IMR-90 (cell line): ENCODE measurements at regions not wholly inside any gene's neighbourhood (a gene's known extent, or its start where the extent isn't known, plus 50 kb on each side); places are given as distances from the start of the nearest gene placed in this dataset.

Source experiments
- ATAC-seq: fragments of 200-7000 bp; cut with Tn5 transposase; 2 replicates; pipeline ENCODE4 v1.9.1; 2020; ENCODE audit warnings: low read depth, mild to moderate bottlenecking, moderate library complexity
- BruUV-seq: library from RNA; stranded (reverse); fragments of 400-500 nt; replicated peaks from 2 replicates; lab custom pipeline; 2021; lab: Mats Ljungman, UMichigan
- CTCF ChIA-PET: fragments of 300-600 bp; formaldehyde crosslinking; extraction: SDS; loops from one replicate; lab custom pipeline; 2021; ENCODE audit warnings: antibody characterized with exemption; lab: Yijun Ruan, JAX
- POLR2A ChIA-PET: fragments of 300-600 bp; sonication (Branson Sonifier 250); formaldehyde crosslinking; loops from one replicate; lab custom pipeline; 2022; ENCODE audit warnings: antibody characterized with exemption; ENCODE audit not compliant: unreplicated experiment; lab: Charles Lee
- DNase-seq: peaks from one replicate; pipeline ENCODE4 v3.0.0; 2013
- H2AFZ ChIP-seq: replicated peaks from 2 replicates; pipeline ENCODE3; 2013; ENCODE audit warnings: low read length, mild to moderate bottlenecking; ENCODE audit not compliant: poor library complexity
- H2AK5ac ChIP-seq: 2 replicates; pipeline ENCODE4 v1.6.1; 2013; ENCODE audit warnings: low read depth, low read length, inconsistent platforms
- H2AK9ac ChIP-seq: replicated peaks from 2 replicates; pipeline ENCODE3; 2013; ENCODE audit warnings: mild to moderate bottlenecking, low read depth, low read length, moderate library complexity; ENCODE audit not compliant: poor library complexity
- H2BK120ac ChIP-seq: 2 replicates; pipeline ENCODE4 v1.6.1; 2013; ENCODE audit warnings: low read depth, low read length, inconsistent platforms
- H2BK15ac ChIP-seq: 3 replicates; pipeline ENCODE4 v1.6.1; 2013; ENCODE audit warnings: low read depth, low read length, inconsistent platforms
- H2BK20ac ChIP-seq: 2 replicates; pipeline ENCODE4 v1.6.1; 2013; ENCODE audit warnings: low read depth, mild to moderate bottlenecking, inconsistent platforms, low read length, moderate library complexity
- H2BK5ac ChIP-seq: 2 replicates; pipeline ENCODE4 v1.6.1; 2013; ENCODE audit warnings: mild to moderate bottlenecking, low read depth, low read length, inconsistent platforms; ENCODE audit not compliant: poor library complexity, severe bottlenecking
- H3K14ac ChIP-seq: replicated peaks from 2 replicates; pipeline ENCODE4 v1.6.1; 2013; ENCODE audit warnings: low read depth, low read length, inconsistent platforms
- H3K18ac ChIP-seq: 2 replicates; pipeline ENCODE4 v1.6.1; 2013; ENCODE audit warnings: low read depth, low read length, control low read depth
- H3K23ac ChIP-seq: 2 replicates; pipeline ENCODE4 v1.6.1; 2013; ENCODE audit warnings: low read depth, low read length, inconsistent platforms
- H3K27ac ChIP-seq: 2 replicates; pipeline ENCODE4 v1.5.1; 2013; ENCODE audit warnings: mild to moderate bottlenecking, control low read depth, low read length; ENCODE audit not compliant: insufficient read depth
- H3K27me3 ChIP-seq: 2 replicates; pipeline ENCODE4 v1.6.1; 2013; ENCODE audit warnings: low read length; ENCODE audit not compliant: control insufficient read depth, insufficient read depth
- H3K36me3 ChIP-seq: 2 replicates; pipeline ENCODE4 v1.6.1; 2013; ENCODE audit warnings: low read length, mixed read lengths; ENCODE audit not compliant: control insufficient read depth, insufficient read depth
- H3K4ac ChIP-seq: 2 replicates; pipeline ENCODE4 v1.6.1; 2013; ENCODE audit warnings: low read depth, low read length, inconsistent platforms
- H3K4me1 ChIP-seq: 2 replicates; pipeline ENCODE4 v1.6.1; 2013; ENCODE audit warnings: low read length, mixed read lengths; ENCODE audit not compliant: control insufficient read depth, insufficient read depth
- H3K4me2 ChIP-seq: 2 replicates; pipeline ENCODE4 v1.6.1; 2013; ENCODE audit warnings: low read depth, mild to moderate bottlenecking, control low read depth, low read length, moderate library complexity
- H3K4me3 ChIP-seq: 2 replicates; pipeline ENCODE4 v1.5.1; 2013; ENCODE audit warnings: low read depth, mild to moderate bottlenecking, control low read depth, low read length, moderate library complexity; ENCODE audit not compliant: insufficient read depth
- H3K56ac ChIP-seq: 2 replicates; pipeline ENCODE4 v1.6.1; 2013; ENCODE audit warnings: low read length, inconsistent platforms; ENCODE audit not compliant: insufficient read depth; ENCODE audit errors: extremely low read depth
- H3K79me1 ChIP-seq, 2 experiments: 2 replicates each; pipeline ENCODE4 v1.6.1; 2013; ENCODE audit warnings: low read length in 2 of 2, inconsistent platforms in 1 of 2, low read depth in 1 of 2
- H3K9ac ChIP-seq: 2 replicates; pipeline ENCODE4 v1.6.1; 2013; ENCODE audit warnings: low read depth, low read length, control low read depth
- H3K9me1 ChIP-seq: 2 replicates; pipeline ENCODE4 v1.6.1; 2013; ENCODE audit warnings: low read length, inconsistent platforms; ENCODE audit not compliant: insufficient read depth
- H3K9me3 ChIP-seq: 2 replicates; pipeline ENCODE4 v1.6.1; 2013; ENCODE audit warnings: low read length; ENCODE audit not compliant: control insufficient read depth, insufficient read depth
- H4K20me1 ChIP-seq: 2 replicates; pipeline ENCODE4 v1.6.1; 2013; ENCODE audit warnings: low read length, inconsistent platforms; ENCODE audit not compliant: insufficient read depth
- H4K5ac ChIP-seq: 2 replicates; pipeline ENCODE4 v1.6.1; 2013; ENCODE audit warnings: mild to moderate bottlenecking, low read depth, low read length, control low read depth
- H4K8ac ChIP-seq, 2 experiments: 2 replicates each; pipeline ENCODE4 v1.6.1; 2013; ENCODE audit warnings: low read depth in 2 of 2, low read length in 2 of 2, control low read depth in 1 of 2, inconsistent platforms in 1 of 2
- H4K91ac ChIP-seq: 2 replicates; pipeline ENCODE4 v1.6.1; 2013; ENCODE audit warnings: low read depth, low read length, inconsistent platforms; ENCODE audit not compliant: insufficient read depth
- CHD1 ChIP-seq: IDR thresholded peaks from 2 replicates; pipeline ENCODE4 v1.6.1; 2012; ENCODE audit warnings: low read depth, low read length, improper control_type of control experiment
- MXI1 ChIP-seq: IDR thresholded peaks from 2 replicates; pipeline ENCODE4 v1.6.1; 2012; ENCODE audit warnings: low read depth, mild to moderate bottlenecking, low read length, moderate library complexity, borderline replicate concordance
- NFE2L2 ChIP-seq: fragments of 150-350 bp; IDR thresholded peaks from 2 replicates; pipeline ENCODE4 v1.6.1; 2016; ENCODE audit warnings: low read depth, mild to moderate bottlenecking, low read length
- RCOR1 ChIP-seq: IDR thresholded peaks from 2 replicates; pipeline ENCODE4 v1.6.1; 2012; ENCODE audit warnings: mild to moderate bottlenecking, low read length, improper control_type of control experiment; ENCODE audit not compliant: insufficient replicate concordance
- RFX5 ChIP-seq: IDR thresholded peaks from 2 replicates; pipeline ENCODE4 v1.8.0; 2012; ENCODE audit warnings: low read depth, mild to moderate bottlenecking, low read length, moderate library complexity
- SMC3 ChIP-seq: fragments of 150-350 bp; IDR thresholded peaks from 2 replicates; pipeline ENCODE4 v1.6.1; 2016; ENCODE audit warnings: low read depth, mild to moderate bottlenecking, antibody characterized with exemption, low read length, moderate library complexity
- WGBS, 2 experiments: methylation state at CpG; one replicate each; pipeline versions ENCODE4 v1.1.5 to v1.1.7; 2013; ENCODE audit warnings: missing lambda C conversion rate in 2 of 2; ENCODE audit not compliant: insufficient read length in 1 of 2; ENCODE audit errors: extremely low coverage in 2 of 2; 5-methylcytosine and 5-hydroxymethylcytosine counted together
- dilution Hi-C: fragments of 300-500 bp; cut with HindIII; formaldehyde crosslinking; loops from one replicate; pipeline ENCODE4 v1.14.3; 2018; ENCODE audit warnings: low sequenced_read_pairs; ENCODE audit not compliant: unreplicated experiment
- in situ Hi-C: fragments of 300-500 bp; cut with MboI; formaldehyde crosslinking; loops from 3 replicates; pipeline ENCODE4 v1.14.3; 2019; ENCODE audit warnings: low sequenced_read_pairs, inconsistent platforms, mixed read lengths
- intact Hi-C: fragments of 100-400 bp; cut with micrococcal nuclease; formaldehyde crosslinking; loops from 2 replicates; pipeline ENCODE4 v1.10.0; 2022
- TF ChIP-seq, protein P1 (sequence below): fragments of 150-350 bp; IDR thresholded peaks from 2 replicates; pipeline ENCODE4 v1.6.1; 2016; ENCODE audit warnings: low read depth, mild to moderate bottlenecking, low read length, moderate library complexity, borderline replicate concordance
- TF ChIP-seq, protein P2 (sequence below): fragments of 150-350 bp; IDR thresholded peaks from 2 replicates; pipeline ENCODE4 v1.6.1; 2017; ENCODE audit warnings: mild to moderate bottlenecking, antibody characterized with exemption, low read length, low read depth

DNA sequence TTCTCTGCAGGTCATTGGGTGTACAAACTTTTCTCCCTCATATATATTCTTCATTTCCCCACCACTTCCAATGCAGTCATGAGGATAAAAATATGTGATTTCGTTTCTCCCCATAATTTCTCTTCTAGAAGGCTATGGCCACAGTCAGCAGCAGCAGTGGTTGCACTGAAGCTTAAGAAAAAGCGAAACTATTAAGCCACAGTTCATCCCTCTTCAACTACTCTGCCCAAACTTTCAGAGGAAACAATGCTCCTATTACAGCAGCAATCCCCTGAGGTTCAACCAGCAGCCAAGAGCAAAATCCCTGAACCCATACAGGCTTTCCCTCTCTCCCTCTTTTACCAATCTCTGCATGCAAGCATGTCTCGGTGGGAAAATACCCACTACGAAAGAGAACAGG, 298.6 kb downstream of the DHX15 start:
- no peak overlapping the region for H4K8ac ChIP-seq
- TF ChIP-seq CHD1 (no peak), NFE2L2 (no peak), RCOR1 (no peak), RFX5 (no peak), SMC3 (no peak), MXI1 (no peak)
- TF ChIP-seq, protein P1, sequence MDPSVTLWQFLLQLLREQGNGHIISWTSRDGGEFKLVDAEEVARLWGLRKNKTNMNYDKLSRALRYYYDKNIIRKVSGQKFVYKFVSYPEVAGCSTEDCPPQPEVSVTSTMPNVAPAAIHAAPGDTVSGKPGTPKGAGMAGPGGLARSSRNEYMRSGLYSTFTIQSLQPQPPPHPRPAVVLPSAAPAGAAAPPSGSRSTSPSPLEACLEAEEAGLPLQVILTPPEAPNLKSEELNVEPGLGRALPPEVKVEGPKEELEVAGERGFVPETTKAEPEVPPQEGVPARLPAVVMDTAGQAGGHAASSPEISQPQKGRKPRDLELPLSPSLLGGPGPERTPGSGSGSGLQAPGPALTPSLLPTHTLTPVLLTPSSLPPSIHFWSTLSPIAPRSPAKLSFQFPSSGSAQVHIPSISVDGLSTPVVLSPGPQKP, result no peak
- TF ChIP-seq, protein P2, sequence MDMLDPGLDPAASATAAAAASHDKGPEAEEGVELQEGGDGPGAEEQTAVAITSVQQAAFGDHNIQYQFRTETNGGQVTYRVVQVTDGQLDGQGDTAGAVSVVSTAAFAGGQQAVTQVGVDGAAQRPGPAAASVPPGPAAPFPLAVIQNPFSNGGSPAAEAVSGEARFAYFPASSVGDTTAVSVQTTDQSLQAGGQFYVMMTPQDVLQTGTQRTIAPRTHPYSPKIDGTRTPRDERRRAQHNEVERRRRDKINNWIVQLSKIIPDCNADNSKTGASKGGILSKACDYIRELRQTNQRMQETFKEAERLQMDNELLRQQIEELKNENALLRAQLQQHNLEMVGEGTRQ, result no peak
- CTCF ChIA-PET, result no interaction called here

More for the DNA sequence above, 298.6 kb downstream of the DHX15 start:
- Histone ChIP-seq H3K4me2 (no peak overlapping the region), H3K4me3 (no peak overlapping the region), H2AK5ac (no peak overlapping the region), H3K9me1 (no peaks in the 10 kb centered on the region), H2BK120ac (no peak overlapping the region), H2AK9ac (no peak overlapping the region), H3K4me1 (no peaks in the 10 kb centered on the region), H2BK20ac (no peak overlapping the region), H3K23ac (no peak overlapping the region), H3K4ac (no peak overlapping the region), H2BK15ac (no peak overlapping the region), H3K9ac (no peak overlapping the region), H4K91ac (no peak overlapping the region), H3K79me1 (no peaks in the 10 kb centered on the region), H2BK5ac (no peak overlapping the region), H3K27ac (no peak overlapping the region), H3K36me3 (no peaks in the 10 kb centered on the region), H3K18ac (no peak overlapping the region), H3K27me3 (peaks cover 13% of the 10 kb centered on the region), H4K20me1 (no peaks in the 10 kb centered on the region), H4K5ac (no peak overlapping the region), H3K14ac (no peak overlapping the region), H2AFZ (no peak overlapping the region), H3K56ac (no peak overlapping the region), H3K9me3 (peaks cover 1% of the 10 kb centered on the region; the same call in 1 of the 2 replicates)
- intact Hi-C loops (no loop called here), in situ Hi-C loops (no loop called here), dilution Hi-C loops (no loop called here)
- POLR2A ChIA-PET, result no interaction called here
- no TSS peak for BruUV-seq
- no peak for ATAC-seq
- WGBS, 2 experiments, result 100% methylated on average over 1 of the region's 4 CpGs; no CpG with 5 or more reads in 1 of the 2 experiments
- DNase-seq, result no peak
